PC-3 (cell line): ENCODE measurements at regions not wholly inside any gene's neighbourhood (a gene's known extent, or its start where the extent isn't known, plus 50 kb on each side); places are given as distances from the start of the nearest gene placed in this dataset.

Source experiments
- ATAC-seq: fragments of 200-7000 bp; cut with Tn5 transposase; 2 replicates; pipeline ENCODE4 v1.9.1; 2020; ENCODE audit warnings: mild to moderate bottlenecking, moderate library complexity
- BruUV-seq: library from RNA; stranded (reverse); fragments of 400-500 nt; replicated peaks from 2 replicates; lab custom pipeline; 2021; lab: Mats Ljungman, UMichigan
- CTCF ChIA-PET: fragments of 300-600 bp; sonication (Branson Sonifier 250); formaldehyde crosslinking; loops from one replicate; lab custom pipeline; 2022; ENCODE audit warnings: antibody characterized with exemption; lab: Charles Lee
- POLR2A ChIA-PET: fragments of 300-600 bp; sonication (Branson Sonifier 250); formaldehyde crosslinking; loops from one replicate; lab custom pipeline; 2022; ENCODE audit warnings: antibody characterized with exemption; ENCODE audit not compliant: unreplicated experiment; lab: Charles Lee
- DNase-seq: peaks from one replicate; pipeline ENCODE4 v3.0.0-alpha.2; 2015
- H2AFZ ChIP-seq: fragments of 300-600 bp; sonication (generic); 2 replicates; pipeline ENCODE4 v1.6.0; 2016; ENCODE audit warnings: antibody characterized with exemption, low read length
- H3F3A ChIP-seq: fragments of 300-600 bp; sonication (generic); one replicate; pipeline ENCODE4 v1.6.0; 2017; ENCODE audit warnings: antibody characterized with exemption, low read length, control low read depth, mild to moderate bottlenecking; ENCODE audit not compliant: unreplicated experiment
- H3K27ac ChIP-seq: fragments of 300-600 bp; sonication (generic); 2 replicates; pipeline ENCODE4 v1.5.1; 2016; ENCODE audit warnings: mild to moderate bottlenecking, low read length
- H3K27me3 ChIP-seq: fragments of 300-600 bp; sonication (generic); 2 replicates; pipeline ENCODE4 v1.6.1; 2016; ENCODE audit warnings: low read length, mixed read lengths
- H3K36me3 ChIP-seq: fragments of 300-600 bp; sonication (generic); 2 replicates; pipeline ENCODE4 v1.6.1; 2016; ENCODE audit warnings: low read depth, mixed run types, low read length, mixed read lengths
- H3K4me1 ChIP-seq: fragments of 300-600 bp; sonication (generic); 2 replicates; pipeline ENCODE4 v1.5.1; 2016; ENCODE audit warnings: low read length; ENCODE audit not compliant: insufficient read depth
- H3K4me2 ChIP-seq: fragments of 300-600 bp; sonication (generic); 2 replicates; pipeline ENCODE4 v1.6.0; 2016; ENCODE audit warnings: low read length
- H3K4me3 ChIP-seq: fragments of 300-600 bp; sonication (generic); 2 replicates; pipeline ENCODE4 v1.5.1; 2016; ENCODE audit warnings: mild to moderate bottlenecking, low read length, mixed read lengths
- H3K79me2 ChIP-seq: fragments of 300-600 bp; sonication (generic); 2 replicates; pipeline ENCODE4 v1.6.1; 2017; ENCODE audit warnings: low read length, mixed read lengths
- H3K9ac ChIP-seq: fragments of 300-600 bp; sonication (generic); 2 replicates; pipeline ENCODE4 v1.6.0; 2016; ENCODE audit warnings: mild to moderate bottlenecking, low read length
- H3K9me2 ChIP-seq: fragments of 300-600 bp; sonication (generic); replicated peaks from 2 replicates; pipeline ENCODE4 v1.6.1; 2016; ENCODE audit warnings: mixed run types, low read length, mixed read lengths
- H3K9me3 ChIP-seq: fragments of 300-600 bp; sonication (generic); 2 replicates; pipeline ENCODE4 v1.6.1; 2016; ENCODE audit warnings: low read length, mixed read lengths
- H4K20me1 ChIP-seq: fragments of 300-600 bp; sonication (generic); 2 replicates; pipeline ENCODE4 v1.6.1; 2016; ENCODE audit warnings: low read length, mixed read lengths
- CTCF ChIP-seq: fragments of 300-600 bp; sonication (generic); conservative IDR thresholded peaks from 2 replicates; pipeline ENCODE4 v1.5.1; 2017; ENCODE audit warnings: antibody characterized with exemption, low read depth, mild to moderate bottlenecking, low read length
- EZH2 ChIP-seq: fragments of 300-600 bp; sonication (generic); IDR thresholded peaks from one replicate; pipeline ENCODE4 v1.6.1; 2017; ENCODE audit warnings: antibody characterized with exemption, mild to moderate bottlenecking, low read length; ENCODE audit not compliant: unreplicated experiment
- EZH2phosphoT487 ChIP-seq: fragments of 300-600 bp; sonication (generic); IDR thresholded peaks from 2 replicates; pipeline ENCODE4 v1.6.1; 2018; ENCODE audit warnings: mild to moderate bottlenecking, antibody characterized with exemption, low read length, borderline replicate concordance
- intact Hi-C: fragments of 100-400 bp; cut with micrococcal nuclease; formaldehyde crosslinking; loops from 2 replicates; pipeline ENCODE4 v1.9.0; 2023

GRCh38 chr11:130550984-130551383, 102.5 kb downstream of the ADAMTS15 start:
- POLR2A ChIA-PET, result no interaction called here
- Histone ChIP-seq H3K27me3 (no peaks in the 10 kb centered on the region), H3K4me1 (peaks cover 36% of the 10 kb centered on the region), H3K9me3 (no peaks in the 10 kb centered on the region), H3K4me3 (no peak overlapping the region), H3K9me2 (no peaks in the 10 kb centered on the region), H3K79me2 (no peaks in the 10 kb centered on the region), H3K9ac (no peak overlapping the region), H4K20me1 (no peaks in the 10 kb centered on the region), H2AFZ (no peak overlapping the region), H3K4me2 (no peak overlapping the region), H3K36me3 (no peaks in the 10 kb centered on the region), H3F3A (peaks cover 4% of the 10 kb centered on the region), H3K27ac (no peak overlapping the region)
- intact Hi-C loops, result no loop called here
- CTCF ChIA-PET, result no interaction called here
- no peak for ATAC-seq
- no peak for DNase-seq
- no peak for TF ChIP-seq EZH2phosphoT487
- TF ChIP-seq EZH2, result no peak
- no TSS peak for BruUV-seq

DNA sequence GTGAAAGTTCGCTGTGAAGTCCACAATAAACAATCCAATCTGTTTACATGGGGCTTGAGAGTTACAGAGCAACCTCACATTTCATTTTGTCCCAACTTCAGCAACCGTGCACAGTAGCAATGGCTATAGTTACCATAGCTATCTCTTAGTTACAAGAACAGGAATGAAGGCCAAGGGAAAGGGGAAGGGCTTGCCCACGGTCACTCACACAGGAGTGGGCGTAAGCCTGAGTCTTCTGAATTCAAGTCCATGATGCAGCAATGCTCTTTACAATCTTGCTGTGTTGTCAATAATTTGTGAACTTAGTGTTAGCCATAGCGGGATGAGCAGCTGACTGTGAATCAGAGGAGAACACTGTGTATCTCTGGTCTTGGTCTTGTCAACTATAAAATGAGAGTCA, 102.9 kb downstream of the ADAMTS15 start:
- H3K79me2 ChIP-seq, result no peaks in the 10 kb centered on the region
- no peak for TF ChIP-seq EZH2phosphoT487
- TF ChIP-seq EZH2, result no peak
- no peak for TF ChIP-seq CTCF
- no peaks in the 10 kb centered on the region for H3K9me3 ChIP-seq

DNA sequence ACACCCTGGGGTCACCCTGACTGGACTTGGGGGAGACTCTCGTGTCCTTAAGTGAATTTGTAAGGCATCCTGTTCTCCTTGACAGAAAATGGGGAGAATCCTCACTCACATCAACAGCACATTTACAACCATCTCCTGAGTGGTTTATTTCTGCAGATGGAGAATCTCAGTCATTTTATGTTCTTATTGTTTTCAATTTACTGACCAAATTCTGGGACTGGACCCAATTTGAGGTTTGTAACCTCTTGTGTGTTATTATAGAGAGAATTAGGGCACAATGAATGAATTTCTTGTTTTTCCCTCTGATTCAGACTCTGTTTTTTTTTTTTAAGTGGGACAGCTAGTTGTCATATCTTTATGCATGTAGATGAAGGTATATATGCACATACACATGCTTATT, 104.9 kb downstream of the ADAMTS15 start:
- H3K79me2 ChIP-seq, result no peaks in the 10 kb centered on the region
- BruUV-seq, result no TSS peak
- no peak overlapping the region for H2AFZ ChIP-seq
- H4K20me1 ChIP-seq, result no peaks in the 10 kb centered on the region
- H3K4me2 ChIP-seq, result no peak overlapping the region
- POLR2A ChIA-PET, result no interaction called here
- TF ChIP-seq CTCF, result no peak
- no peak for TF ChIP-seq EZH2
- TF ChIP-seq EZH2phosphoT487, result no peak
- no peak overlapping the region for H3K4me3 ChIP-seq
- peaks cover 4% of the 10 kb centered on the region for H3F3A ChIP-seq
- CTCF ChIA-PET, result no interaction called here
- ATAC-seq, result no peak
- H3K9me2 ChIP-seq, result no peaks in the 10 kb centered on the region
- no peak overlapping the region for H3K9ac ChIP-seq
- H3K27me3 ChIP-seq, result no peaks in the 10 kb centered on the region
- intact Hi-C loops, result no loop called here
- H3K36me3 ChIP-seq, result no peaks in the 10 kb centered on the region
- peaks cover 26% of the 10 kb centered on the region for H3K4me1 ChIP-seq
- no peaks in the 10 kb centered on the region for H3K9me3 ChIP-seq
- no peak overlapping the region for H3K27ac ChIP-seq
- no peak for DNase-seq

More for the DNA sequence above, 102.9 kb downstream of the ADAMTS15 start:
- Histone ChIP-seq H3K27ac (no peak overlapping the region), H3K27me3 (no peaks in the 10 kb centered on the region), H3F3A (peaks cover 4% of the 10 kb centered on the region), H3K4me3 (no peak overlapping the region), H2AFZ (no peak overlapping the region), H3K9ac (no peak overlapping the region), H3K36me3 (no peaks in the 10 kb centered on the region), H3K4me1 (peaks cover 36% of the 10 kb centered on the region), H4K20me1 (no peaks in the 10 kb centered on the region), H3K4me2 (no peak overlapping the region), H3K9me2 (no peaks in the 10 kb centered on the region)
- DNase-seq, result no peak
- CTCF ChIA-PET, result no interaction called here
- BruUV-seq, result no TSS peak
- intact Hi-C loops, result no loop called here
- no peak for ATAC-seq
- POLR2A ChIA-PET, result no interaction called here
